ENCODE measurements at regions not wholly inside any gene's neighbourhood (a gene's known extent, or its start where the extent isn't known, plus 50 kb on each side); places are given as distances from the start of the nearest gene placed in this dataset.

- H4K20me1 ChIP-seq (ENCODE audit: control insufficient read depth, insufficient read depth) = no peaks in the 10 kb centered on the region
- SMC1A ChIA-PET (ENCODE audit: uncharacterized antibody, unreplicated experiment) = no interaction called here
- intact Hi-C loops (cut with micrococcal nuclease; ENCODE audit: unreplicated experiment) = no loop called here
- no peak overlapping the region for H2AFZ ChIP-seq (ENCODE audit: control insufficient read depth, low read depth, low read length)
- 0% methylated on average over 2 of the region's 2 CpGs for WGBS (ENCODE audit: insufficient coverage, insufficient replicate concordance, low lambda C conversion rate, missing lambda C conversion rate)
- no peak overlapping the region for H3K4me3 ChIP-seq
- FAIRE-seq (no peak), DNase-seq (ENCODE audit: low read depth, low spot score) (no peak), ATAC-seq (no peak)
- in situ Hi-C loops (cut with MboI) = no loop called here
- POLR2A ChIA-PET = no interaction called here
- H3K27me3 ChIP-seq (replicated peaks in 1 of 2; ENCODE audit: control insufficient read depth in 2 of 2, insufficient read depth in 2 of 2, low read length in 1 of 2) = no peaks in the 10 kb centered on the region
- H3K36me3 ChIP-seq (ENCODE audit: control insufficient read depth in 2 of 2, insufficient read depth in 2 of 2, low read length in 1 of 2) = no peaks in the 10 kb centered on the region
- TF ChIP-seq RB1 (IDR thresholded peaks at IDR 0.05; ENCODE audit: borderline replicate concordance) (no peak), PML (IDR thresholded peaks at IDR 0.05; ENCODE audit: low read length) (no peak), SPI1 (IDR thresholded peaks at IDR 0.05; ENCODE audit: borderline replicate concordance, insufficient read depth, low read depth, low read length) (no peak), RELA (IDR thresholded peaks at IDR 0.05; ENCODE audit: borderline replicate concordance, partially characterized antibody) (no peak), CHD4 (IDR thresholded peaks at IDR 0.05) (no peak), ZBTB40 (IDR thresholded peaks at IDR 0.05; ENCODE audit: borderline replicate concordance) (no peak), SMAD5 (IDR thresholded peaks at IDR 0.05; ENCODE audit: low read depth) (no peak), TCF3 (IDR thresholded peaks at IDR 0.05; ENCODE audit: borderline replicate concordance, insufficient read depth, low read depth, low read length) (no peak), STAT3 (IDR thresholded peaks at IDR 0.05; ENCODE audit: low read depth, low read length) (no peak), NR2C2 (IDR thresholded peaks at IDR 0.05; ENCODE audit: borderline replicate concordance, control insufficient read depth, insufficient read length, low read depth) (no peak), DPF2 (IDR thresholded peaks at IDR 0.05) (no peak), E2F4 (IDR thresholded peaks at IDR 0.05; ENCODE audit: low read depth, low read length) (no peak), ZNF622 (IDR thresholded peaks at IDR 0.05) (no peak), TCF12 (IDR thresholded peaks at IDR 0.05; ENCODE audit: low read depth, low read length) (no peak), SIX5 (IDR thresholded peaks at IDR 0.05; ENCODE audit: low read depth, low read length, severe bottlenecking) (no peak)
- no peaks in the 10 kb centered on the region for H3K9me3 ChIP-seq (replicated peaks; ENCODE audit: control insufficient read depth, insufficient read depth, low read length)
- H3K9ac ChIP-seq (ENCODE audit: control insufficient read depth, insufficient read depth, low read length) = no peak overlapping the region
- H3K27ac ChIP-seq (ENCODE audit: control insufficient read depth, insufficient read depth) = no peak overlapping the region
- no TSS peak for BruUV-seq (replicated peaks)
- CTCF ChIA-PET = no interaction called here
- no peak overlapping the region for H3K4me2 ChIP-seq (ENCODE audit: control insufficient read depth, insufficient read depth)
- RAD21 ChIA-PET (ENCODE audit: unreplicated experiment) = no interaction called here
- no peaks in the 10 kb centered on the region for H3K79me2 ChIP-seq (ENCODE audit: control insufficient read depth, insufficient read depth, low read length)
- no peaks in the 10 kb centered on the region for H3K4me1 ChIP-seq (ENCODE audit: control insufficient read depth, insufficient read depth, low read length)
These were observed 446.2 kb downstream of the ADRA2A start for GRCh38 chr10:111523016-111523415.
